Activated T-cell treated with anti-CD3 and anti-CD28 coated beads, Interleukin-2, amount 50 U/mL, for 72 hours (primary cell): ENCODE measurements at regions not wholly inside any gene's neighbourhood (a gene's known extent, or its start where the extent isn't known, plus 50 kb on each side); places are given as distances from the start of the nearest gene placed in this dataset.

Source experiments
- ATAC-seq, 2 donors: fragments of 150-1000 bp; cut with Tn5 transposase; replicated peaks in 1 of 2; 2 replicates each; pipeline ENCODE4 v1.10.0; 2021; ENCODE audit warnings: moderate library complexity in 2 of 2, mild to moderate bottlenecking in 1 of 2
- DNase-seq, 2 donors: peaks; one replicate each; pipeline ENCODE4 v3.0.0; 2021 to 2022; ENCODE audit warnings: mixed read lengths in 1 of 2
- H3K27ac Mint-ChIP-seq: one replicate; pipeline ENCODE4 v1.8.0; 2022; ENCODE audit warnings: mild to moderate bottlenecking, moderate library complexity, mixed read lengths
- H3K27me3 Mint-ChIP-seq: one replicate; pipeline ENCODE4 v1.8.0; 2022; ENCODE audit warnings: low read depth, mixed read lengths
- H3K36me3 Mint-ChIP-seq, 2 donors: one replicate each; pipeline ENCODE4 v1.8.0; 2022; ENCODE audit warnings: mixed read lengths in 2 of 2, mild to moderate bottlenecking in 1 of 2; ENCODE audit not compliant: insufficient read depth in 2 of 2
- H3K4me1 Mint-ChIP-seq: one replicate; pipeline ENCODE4 v1.8.0; 2022; ENCODE audit warnings: low read depth, mixed read lengths
- H3K4me3 Mint-ChIP-seq, 2 donors: one replicate each; pipeline ENCODE4 v1.8.0; 2022; ENCODE audit warnings: mild to moderate bottlenecking in 2 of 2, mixed read lengths in 2 of 2, moderate library complexity in 2 of 2
- H3K9me3 Mint-ChIP-seq, 2 donors: one replicate each; pipeline ENCODE4 v1.8.0; 2022; ENCODE audit warnings: mixed read lengths in 2 of 2

DNA sequence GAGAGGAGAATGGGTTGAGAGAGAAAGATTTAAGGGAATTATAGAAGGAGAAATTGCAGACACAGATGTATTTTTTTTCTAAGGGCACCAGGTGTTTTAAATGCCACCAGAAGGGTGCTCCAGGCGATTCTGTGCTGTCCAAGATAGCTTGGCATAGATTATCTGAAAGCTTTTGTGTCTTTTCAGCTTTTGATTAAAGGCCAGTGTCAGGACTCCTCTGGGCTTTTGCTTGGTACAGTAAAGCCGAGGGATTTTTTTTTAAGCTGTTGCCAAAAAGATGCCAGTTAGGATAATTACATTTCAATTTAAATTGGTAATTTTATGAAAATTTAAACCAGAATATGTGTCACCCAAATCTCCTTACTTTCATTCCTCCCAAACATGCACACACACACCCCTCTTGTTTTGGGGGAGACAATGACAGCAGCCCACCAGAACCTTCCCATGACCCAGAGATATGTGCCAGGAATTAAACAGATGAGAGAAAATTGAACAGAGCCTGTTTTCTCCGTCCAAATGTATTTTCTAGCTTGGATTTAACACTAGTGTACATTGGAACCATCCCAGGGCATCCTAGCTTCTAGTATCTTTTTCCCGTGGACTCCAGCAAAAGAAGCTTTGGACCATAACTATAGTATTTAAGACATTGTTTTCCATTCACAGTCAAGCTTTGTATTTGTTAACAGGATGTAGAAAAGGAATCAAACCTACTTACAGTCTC lies 670.7 kb upstream of the CXADR start:
- no peaks in the 10 kb centered on the region for H3K4me1 Mint-ChIP-seq
- DNase-seq = no peak
- no peak for ATAC-seq
- H3K9me3 Mint-ChIP-seq = peaks cover 5 to 7% of the 10 kb centered on the region in 2 donors
- no peak overlapping the region for H3K27ac Mint-ChIP-seq
- H3K36me3 Mint-ChIP-seq = no peaks in the 10 kb centered on the region
- H3K4me3 Mint-ChIP-seq = no peak overlapping the region
- no peaks in the 10 kb centered on the region for H3K27me3 Mint-ChIP-seq

DNA sequence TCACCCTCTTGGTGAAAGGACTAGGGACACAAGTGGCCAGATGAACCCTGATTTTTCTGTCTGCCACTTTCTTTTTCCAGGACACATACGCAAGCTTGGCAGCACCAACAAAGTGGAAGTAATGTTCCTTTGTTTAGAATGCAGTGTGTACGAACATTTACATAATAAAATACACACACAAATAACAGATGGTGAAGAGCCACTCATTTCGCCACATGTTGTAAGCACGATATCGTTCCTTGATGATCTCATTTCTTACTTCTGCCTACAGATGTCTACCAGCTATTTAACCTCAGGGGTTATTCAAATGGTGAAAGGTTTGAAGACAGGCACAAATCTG lies 670.2 kb upstream of the CXADR start:
- Mint-ChIP-seq H3K9me3 (peaks cover 5 to 7% of the 10 kb centered on the region in 2 donors), H3K27me3 (no peaks in the 10 kb centered on the region), H3K27ac (no peak overlapping the region), H3K4me3 (no peak overlapping the region), H3K36me3 (no peaks in the 10 kb centered on the region), H3K4me1 (no peaks in the 10 kb centered on the region)
- no peak for ATAC-seq
- DNase-seq = no peak

DNA sequence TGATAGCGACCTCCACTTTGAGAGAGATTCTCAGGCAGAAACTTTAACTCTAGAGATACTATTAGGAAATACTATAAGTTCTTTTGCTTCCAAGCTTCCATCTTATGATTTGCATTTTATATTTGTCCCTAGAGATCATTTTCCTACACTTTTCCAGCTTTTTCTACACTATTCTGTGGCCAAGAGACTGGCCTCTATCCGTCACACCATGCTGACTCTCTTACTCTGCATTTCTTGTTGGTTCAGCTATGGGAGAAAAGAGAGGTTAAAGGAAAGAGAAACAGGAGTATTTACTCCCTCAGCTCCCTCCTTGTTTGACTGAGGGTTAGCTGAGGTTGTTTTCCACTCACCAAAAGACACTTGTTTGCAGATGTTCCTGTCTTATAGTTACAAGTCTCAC lies 665.6 kb upstream of the CXADR start:
- no peak overlapping the region for H3K4me3 Mint-ChIP-seq
- H3K4me1 Mint-ChIP-seq = no peaks in the 10 kb centered on the region
- no peaks in the 10 kb centered on the region for H3K36me3 Mint-ChIP-seq
- peaks cover 7 to 10% of the 10 kb centered on the region in 2 donors for H3K9me3 Mint-ChIP-seq
- H3K27ac Mint-ChIP-seq = no peak overlapping the region
- H3K27me3 Mint-ChIP-seq = no peaks in the 10 kb centered on the region
- no peak for ATAC-seq
- DNase-seq = no peak

DNA sequence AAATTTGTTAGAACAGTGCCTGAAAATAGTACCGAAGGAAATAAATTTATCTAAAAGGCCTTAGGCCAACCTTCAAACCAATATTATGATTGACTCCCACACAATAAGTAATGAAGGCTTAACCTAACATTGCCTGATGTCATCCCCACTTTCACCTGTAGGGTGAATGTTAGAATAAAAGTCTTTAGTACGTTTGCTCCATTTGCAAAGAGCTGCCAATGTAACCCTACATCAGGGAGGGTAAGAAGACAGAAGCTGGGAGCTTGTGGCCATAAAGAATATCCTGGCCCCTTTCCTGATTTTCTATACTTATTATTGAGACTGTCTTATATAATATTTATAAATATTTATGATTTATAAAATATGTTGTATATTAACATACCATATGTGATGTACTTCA lies 661.8 kb upstream of the CXADR start:
- Mint-ChIP-seq H3K4me3 (no peak overlapping the region), H3K4me1 (no peaks in the 10 kb centered on the region), H3K27me3 (no peaks in the 10 kb centered on the region), H3K9me3 (peaks cover 4 to 15% of the 10 kb centered on the region in 2 donors), H3K27ac (no peak overlapping the region), H3K36me3 (no peaks in the 10 kb centered on the region)
- no peak for DNase-seq
- no peak for ATAC-seq

DNA sequence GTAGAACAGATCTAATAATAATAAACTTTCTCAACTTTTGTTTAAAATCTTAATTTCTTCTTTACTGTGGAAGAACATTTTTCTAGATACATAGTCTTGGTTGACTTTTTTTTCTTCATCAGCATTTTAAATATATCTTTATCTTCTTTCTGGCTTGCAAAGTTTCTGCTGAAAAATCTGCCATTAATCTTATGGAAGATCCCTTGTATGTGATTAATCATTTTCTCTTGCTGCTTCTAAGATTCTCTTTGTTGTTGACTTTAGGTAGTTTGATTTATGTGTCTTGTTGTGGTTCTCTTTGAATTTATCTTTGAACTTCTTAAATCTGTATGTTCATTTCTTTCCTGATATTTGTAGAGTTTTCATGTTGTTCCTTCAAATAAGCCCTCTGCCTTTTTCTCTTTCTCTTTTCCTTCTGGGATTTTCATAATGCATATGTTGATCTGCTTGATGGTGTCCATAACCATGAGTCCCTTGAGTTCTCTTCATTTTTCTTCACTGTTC lies 657.6 kb upstream of the CXADR start:
- H3K27ac Mint-ChIP-seq = no peak overlapping the region
- H3K4me1 Mint-ChIP-seq = no peaks in the 10 kb centered on the region
- H3K36me3 Mint-ChIP-seq = no peaks in the 10 kb centered on the region
- no peak overlapping the region for H3K4me3 Mint-ChIP-seq
- H3K27me3 Mint-ChIP-seq = no peaks in the 10 kb centered on the region
- ATAC-seq (no peak), DNase-seq (no peak)
- H3K9me3 Mint-ChIP-seq = peaks cover 4 to 12% of the 10 kb centered on the region in 2 donors

DNA sequence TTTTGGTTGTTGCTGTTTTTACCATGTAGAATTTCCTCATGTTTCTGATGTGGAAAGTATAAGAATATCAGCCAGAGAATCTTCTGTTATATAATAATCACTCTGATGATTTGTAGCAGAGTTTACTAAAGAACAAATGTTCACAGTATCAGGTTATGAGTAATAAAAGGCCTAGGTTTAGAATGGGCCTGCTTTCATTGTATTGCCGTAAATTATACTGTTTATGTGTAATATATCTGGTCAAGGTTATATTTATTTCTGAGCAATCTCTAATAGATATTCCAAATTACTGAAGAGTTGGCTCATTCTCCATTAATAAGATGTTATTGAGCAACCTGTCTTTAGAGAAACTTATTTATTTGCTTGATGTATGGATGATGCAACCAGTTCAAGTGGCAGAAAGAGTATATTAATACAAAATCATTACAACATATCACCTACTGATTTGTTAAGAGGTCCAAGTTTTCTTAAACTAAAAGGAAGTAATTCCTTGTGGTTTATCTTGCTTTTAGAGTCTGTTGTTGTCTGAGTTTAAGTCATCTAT lies 649.4 kb upstream of the CXADR start:
- no peaks in the 10 kb centered on the region for H3K27me3 Mint-ChIP-seq
- no peaks in the 10 kb centered on the region for H3K4me1 Mint-ChIP-seq
- H3K9me3 Mint-ChIP-seq = peaks cover 4% of the 10 kb centered on the region in 2 donors
- ATAC-seq (no peak), DNase-seq (no peak)
- H3K27ac Mint-ChIP-seq = no peak overlapping the region
- H3K36me3 Mint-ChIP-seq = no peaks in the 10 kb centered on the region
- H3K4me3 Mint-ChIP-seq = no peak overlapping the region

DNA sequence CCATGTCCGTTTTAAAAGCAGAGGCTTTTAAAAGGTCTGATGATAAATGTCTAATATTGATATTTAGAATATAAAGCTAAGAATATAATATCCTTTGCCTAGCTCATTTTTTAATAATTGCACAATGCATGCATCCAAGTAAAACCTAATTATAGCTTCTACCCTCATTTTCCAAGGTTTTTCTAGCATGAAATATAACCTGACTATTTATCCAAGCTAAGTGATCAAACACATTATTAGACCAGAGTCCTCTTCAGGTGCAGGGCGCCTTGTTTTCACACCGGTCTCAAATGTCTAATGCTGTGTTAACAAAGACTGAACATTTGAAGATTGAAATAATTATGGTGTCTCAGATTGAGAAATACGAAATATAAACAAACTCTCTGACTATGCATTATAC lies 648.9 kb upstream of the CXADR start:
- H3K9me3 Mint-ChIP-seq = peaks cover 4% of the 10 kb centered on the region in 2 donors
- H3K4me1 Mint-ChIP-seq = no peaks in the 10 kb centered on the region
- DNase-seq = no peak
- no peaks in the 10 kb centered on the region for H3K36me3 Mint-ChIP-seq
- H3K27ac Mint-ChIP-seq = no peak overlapping the region
- no peaks in the 10 kb centered on the region for H3K27me3 Mint-ChIP-seq
- no peak overlapping the region for H3K4me3 Mint-ChIP-seq
- ATAC-seq = no peak

DNA sequence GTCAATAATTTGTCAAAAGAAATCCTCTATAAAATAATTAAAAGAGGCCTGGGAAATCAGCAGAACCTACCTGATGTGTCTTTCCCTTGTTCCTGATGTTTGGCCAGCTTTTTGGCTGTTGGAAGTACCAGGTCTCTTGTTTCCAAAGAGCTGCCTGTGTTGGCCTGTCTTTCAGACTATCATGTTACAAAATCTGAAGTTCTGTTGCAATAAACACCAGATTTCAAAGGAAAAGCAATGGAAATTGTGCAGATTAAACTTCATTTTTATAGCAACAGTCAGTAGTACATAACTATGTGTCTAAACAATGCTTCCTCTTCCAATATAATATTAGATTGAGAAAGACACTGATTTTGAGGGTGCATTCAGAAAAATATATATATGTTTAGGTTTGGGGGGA lies 647.2 kb upstream of the CXADR start:
- DNase-seq = no peak
- no peak overlapping the region for H3K4me3 Mint-ChIP-seq
- no peaks in the 10 kb centered on the region for H3K4me1 Mint-ChIP-seq
- H3K27me3 Mint-ChIP-seq = no peaks in the 10 kb centered on the region
- H3K36me3 Mint-ChIP-seq = no peaks in the 10 kb centered on the region
- H3K27ac Mint-ChIP-seq = no peak overlapping the region
- peaks cover 2 to 4% of the 10 kb centered on the region in 2 donors for H3K9me3 Mint-ChIP-seq
- no peak for ATAC-seq

DNA sequence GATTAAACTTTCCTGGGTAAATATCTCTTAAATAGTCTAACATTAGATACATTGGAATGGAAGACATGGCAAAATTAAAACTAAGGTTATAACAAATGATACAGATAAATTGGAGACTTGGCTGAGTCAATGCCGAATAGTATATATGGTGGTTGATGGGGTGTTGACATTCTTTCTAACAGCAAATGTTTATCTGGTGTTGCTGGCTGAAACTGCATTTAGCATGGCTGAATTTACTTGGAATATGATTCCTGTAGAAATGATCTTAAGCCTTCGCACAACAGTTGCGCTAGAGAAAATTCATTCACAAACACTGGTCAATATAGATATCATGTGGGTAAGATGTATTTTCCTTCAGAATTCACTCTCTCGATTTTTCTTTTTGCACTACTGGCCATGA lies 646.0 kb upstream of the CXADR start:
- Mint-ChIP-seq H3K4me3 (no peak overlapping the region), H3K36me3 (no peaks in the 10 kb centered on the region), H3K9me3 (peaks cover 0 to 4% of the 10 kb centered on the region in 2 donors), H3K27ac (no peak overlapping the region), H3K27me3 (no peaks in the 10 kb centered on the region), H3K4me1 (no peaks in the 10 kb centered on the region)
- DNase-seq = no peak
- ATAC-seq = no peak

DNA sequence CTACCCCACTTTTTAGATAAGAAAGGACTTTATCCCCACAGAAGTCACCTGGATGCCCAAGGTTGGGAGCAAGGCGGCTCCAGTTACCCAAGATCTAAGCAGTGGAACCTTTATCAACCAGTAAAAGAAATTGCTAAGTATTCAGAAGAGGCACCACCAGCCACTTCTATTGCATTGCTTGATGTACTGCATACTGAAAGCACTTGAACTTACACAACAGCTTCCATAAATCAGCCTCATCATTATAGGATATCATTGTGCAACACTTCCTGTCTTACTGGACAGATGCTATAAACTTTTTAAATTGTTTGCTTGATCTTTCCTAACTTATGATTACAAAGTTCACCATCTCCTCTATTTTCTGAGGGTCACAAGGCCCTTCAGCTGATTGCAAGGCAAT lies 642.7 kb upstream of the CXADR start:
- Mint-ChIP-seq H3K27me3 (no peaks in the 10 kb centered on the region), H3K9me3 (peaks cover 2 to 4% of the 10 kb centered on the region in 2 donors), H3K36me3 (no peaks in the 10 kb centered on the region), H3K4me1 (no peaks in the 10 kb centered on the region), H3K4me3 (no peak overlapping the region), H3K27ac (no peak overlapping the region)
- ATAC-seq = no peak
- DNase-seq = no peak

DNA sequence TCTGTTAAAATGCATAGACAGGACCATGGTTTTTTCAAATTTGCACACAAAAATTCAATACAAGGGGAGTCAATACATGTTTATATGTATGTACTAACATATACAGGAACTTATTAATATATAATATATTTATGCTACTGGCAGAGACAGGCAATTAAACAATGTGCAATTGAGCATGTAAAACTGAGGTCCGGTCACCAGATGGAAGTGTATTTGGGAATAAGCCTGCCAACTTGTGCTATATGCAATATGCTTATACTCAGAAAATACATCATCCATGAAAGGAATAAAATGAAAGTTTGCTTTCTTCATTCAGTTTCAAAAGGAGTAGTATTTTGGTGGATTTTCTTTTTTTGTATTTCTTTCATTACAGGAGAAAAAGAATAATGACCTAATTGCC lies 640.2 kb upstream of the CXADR start:
- Mint-ChIP-seq H3K4me1 (no peaks in the 10 kb centered on the region), H3K27ac (no peak overlapping the region), H3K27me3 (no peaks in the 10 kb centered on the region), H3K36me3 (no peaks in the 10 kb centered on the region), H3K9me3 (peaks cover 0 to 2% of the 10 kb centered on the region in 2 donors), H3K4me3 (no peak overlapping the region)
- DNase-seq (no peak), ATAC-seq (no peak)

DNA sequence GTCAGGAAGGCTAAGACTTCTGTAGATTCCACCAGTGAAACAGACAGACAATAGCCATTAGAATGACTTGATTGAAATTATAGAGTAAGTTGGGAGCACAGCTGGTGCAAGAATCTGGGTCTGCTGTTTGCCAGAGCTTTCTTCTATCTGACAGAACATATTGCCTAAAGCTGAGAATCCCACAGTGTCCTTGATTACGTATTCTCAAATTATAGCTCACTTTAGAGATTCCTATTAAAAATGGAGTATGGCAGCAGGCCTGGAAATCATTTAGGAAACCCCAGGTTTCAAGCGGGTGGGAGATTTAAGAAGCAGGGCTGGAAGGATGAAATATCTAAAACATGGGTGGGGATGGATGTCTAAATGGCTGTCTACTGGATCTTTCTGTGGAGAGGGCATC lies 639.7 kb upstream of the CXADR start:
- ATAC-seq (no peak), DNase-seq (no peak)
- H3K27me3 Mint-ChIP-seq = no peaks in the 10 kb centered on the region
- H3K9me3 Mint-ChIP-seq = peaks cover 2% of the 10 kb centered on the region in 2 donors
- no peak overlapping the region for H3K27ac Mint-ChIP-seq
- no peaks in the 10 kb centered on the region for H3K4me1 Mint-ChIP-seq
- no peak overlapping the region for H3K4me3 Mint-ChIP-seq
- H3K36me3 Mint-ChIP-seq = no peaks in the 10 kb centered on the region

DNA sequence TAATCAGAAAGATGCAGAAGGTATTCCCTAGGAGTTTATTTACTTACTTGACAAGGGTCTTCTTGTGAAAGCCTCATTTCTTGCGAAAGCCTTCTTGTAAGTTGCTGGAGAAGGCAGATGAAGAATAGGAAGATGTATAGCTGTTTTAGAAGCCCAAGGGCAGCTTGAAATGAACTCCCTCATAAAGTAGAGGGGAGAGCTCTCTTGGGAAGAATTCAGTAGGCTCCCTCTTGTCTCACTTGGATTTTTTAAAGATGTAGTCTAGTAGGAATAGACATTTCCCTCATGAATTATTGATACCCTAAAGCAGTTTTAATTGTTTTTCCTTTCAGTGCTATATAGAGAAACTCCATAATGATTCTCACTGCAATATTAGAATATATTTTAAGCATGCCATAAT lies 639.2 kb upstream of the CXADR start:
- H3K4me3 Mint-ChIP-seq = no peak overlapping the region
- no peak for ATAC-seq
- H3K27me3 Mint-ChIP-seq = no peaks in the 10 kb centered on the region
- no peak overlapping the region for H3K27ac Mint-ChIP-seq
- DNase-seq = no peak
- H3K4me1 Mint-ChIP-seq = no peaks in the 10 kb centered on the region
- no peaks in the 10 kb centered on the region for H3K36me3 Mint-ChIP-seq
- H3K9me3 Mint-ChIP-seq = peaks cover 2% of the 10 kb centered on the region in 2 donors

DNA sequence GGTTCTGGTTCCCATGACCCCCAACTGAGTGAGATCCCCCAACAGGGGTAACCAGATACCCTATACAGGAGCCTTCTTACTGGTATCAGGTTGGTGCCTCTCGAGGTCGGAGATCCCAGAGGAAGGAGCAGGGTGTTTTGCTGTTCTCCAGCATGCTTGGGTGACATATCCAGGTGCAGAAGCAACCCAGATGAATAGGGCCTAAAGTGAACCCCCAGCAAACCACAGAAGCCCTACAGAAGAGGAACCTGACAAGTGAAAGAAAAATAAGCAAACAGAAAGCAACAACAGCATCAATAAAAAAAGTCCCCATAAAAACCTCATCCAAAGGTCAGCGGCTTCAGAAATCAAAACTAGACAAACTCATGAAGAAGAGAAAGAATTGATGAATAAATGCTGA lies 633.4 kb upstream of the CXADR start:
- no peak for ATAC-seq
- Mint-ChIP-seq H3K36me3 (peaks cover 0 to 2% of the 10 kb centered on the region in 2 donors), H3K4me3 (no peak overlapping the region), H3K27me3 (no peaks in the 10 kb centered on the region), H3K4me1 (no peaks in the 10 kb centered on the region), H3K9me3 (peaks cover 6 to 14% of the 10 kb centered on the region in 2 donors), H3K27ac (no peak overlapping the region)
- DNase-seq = no peak
